Panc1 (cell line): ENCODE measurements at regions not wholly inside any gene's neighbourhood (a gene's known extent, or its start where the extent isn't known, plus 50 kb on each side); places are given as distances from the start of the nearest gene placed in this dataset.
"Not testable (repeated sequence)": the region's sequence is repeated elsewhere in the genome, so short reads cannot be mapped to it uniquely, and the experiment has no call there.

Experiments
- ATAC-seq: fragments of 200-7000 bp; cut with Tn5 transposase; 2 replicates; pipeline ENCODE4 v1.9.1; 2020; ENCODE audit warnings: mild to moderate bottlenecking, moderate library complexity
- BruUV-seq: library from RNA; stranded (reverse); fragments of 400-500 nt; replicated peaks from 2 replicates; lab custom pipeline; 2021; lab: Mats Ljungman, UMichigan
- CTCF ChIA-PET: fragments of 300-600 bp; sonication (Branson Sonifier 250); formaldehyde crosslinking; loops from one replicate; lab custom pipeline; 2022; ENCODE audit warnings: antibody characterized with exemption; lab: Charles Lee
- POLR2A ChIA-PET: fragments of 300-600 bp; sonication (Branson Sonifier 250); formaldehyde crosslinking; loops from one replicate; lab custom pipeline; 2022; ENCODE audit warnings: antibody characterized with exemption; lab: Charles Lee
- DNase-seq: peaks from one replicate; pipeline ENCODE4 v3.0.0-alpha.2; 2010; ENCODE audit warnings: low read depth, low spot score
- H3K27ac ChIP-seq: 2 replicates; pipeline ENCODE4 v1.5.1; 2011; ENCODE audit warnings: mild to moderate bottlenecking, low read length, inconsistent platforms
- H3K27me3 ChIP-seq: fragments of 200-500 bp; sonication (Bioruptor generic); 2 replicates; pipeline ENCODE4 v1.6.0; 2014; ENCODE audit warnings: low read length, inconsistent platforms; ENCODE audit not compliant: control insufficient read depth, insufficient read depth
- H3K36me3 ChIP-seq: fragments of 200-500 bp; sonication (Bioruptor generic); 2 replicates; pipeline ENCODE4 v1.5.1; 2014; ENCODE audit warnings: inconsistent platforms, mild to moderate bottlenecking, low read length, moderate library complexity; ENCODE audit not compliant: control insufficient read depth, insufficient read depth
- H3K4me1 ChIP-seq: 2 replicates; pipeline ENCODE4 v1.5.1; 2011; ENCODE audit warnings: inconsistent platforms, mild to moderate bottlenecking, low read length, moderate library complexity; ENCODE audit not compliant: control insufficient read depth, insufficient read depth
- H3K4me3 ChIP-seq, 2 experiments: 2 replicates each; pipeline ENCODE4 v1.5.1; 2011 to 2012; ENCODE audit warnings: low read depth in 2 of 2, low read length in 2 of 2, mild to moderate bottlenecking in 2 of 2, inconsistent platforms in 1 of 2, moderate library complexity in 1 of 2
- H3K9me3 ChIP-seq: fragments of 200-500 bp; sonication (Bioruptor generic); 2 replicates; pipeline ENCODE4 v1.5.1; 2014; ENCODE audit warnings: low read depth, mild to moderate bottlenecking, inconsistent platforms, low read length, moderate library complexity; ENCODE audit not compliant: control insufficient read depth, insufficient read depth
- POLR2AphosphoS5 ChIP-seq: IDR thresholded peaks from 2 replicates; pipeline ENCODE4 v1.6.1; 2012; ENCODE audit warnings: mild to moderate bottlenecking, low read depth, low read length, moderate library complexity
- SIN3A ChIP-seq: IDR thresholded peaks from 2 replicates; pipeline ENCODE4 v1.6.1; 2012; ENCODE audit warnings: low read depth, mild to moderate bottlenecking, low read length, moderate library complexity, borderline replicate concordance; ENCODE audit not compliant: insufficient read depth
- TCF7L2 ChIP-seq: IDR thresholded peaks from 2 replicates; pipeline ENCODE4 v1.6.1; 2011; ENCODE audit warnings: mild to moderate bottlenecking, low read depth, low read length, inconsistent platforms
- in situ Hi-C: cut with HindIII; loops from 2 replicates; pipeline ENCODE4 v1.10.0; 2016; ENCODE audit warnings: low sequenced_read_pairs, low pct_unique_long_range_greater_than_20kb
- intact Hi-C: fragments of 100-400 bp; cut with micrococcal nuclease; formaldehyde crosslinking; loops from one replicate; pipeline ENCODE4 v1.10.0; 2022; ENCODE audit not compliant: unreplicated experiment
- TF ChIP-seq, protein P1 (sequence below): fragments of 450-650 bp; IDR thresholded peaks from 2 replicates; pipeline ENCODE4 v1.5.1; 2017; ENCODE audit warnings: mild to moderate bottlenecking
- TF ChIP-seq, protein P2 (sequence below), 2 experiments: IDR thresholded peaks; 2 replicates each; pipeline ENCODE4 v1.6.1; 2011 to 2012; ENCODE audit warnings: low read depth in 2 of 2, control low read depth in 1 of 2, low read length in 1 of 2, mild to moderate bottlenecking in 1 of 2, moderate library complexity in 1 of 2; ENCODE audit not compliant: insufficient read depth in 1 of 2

DNA sequence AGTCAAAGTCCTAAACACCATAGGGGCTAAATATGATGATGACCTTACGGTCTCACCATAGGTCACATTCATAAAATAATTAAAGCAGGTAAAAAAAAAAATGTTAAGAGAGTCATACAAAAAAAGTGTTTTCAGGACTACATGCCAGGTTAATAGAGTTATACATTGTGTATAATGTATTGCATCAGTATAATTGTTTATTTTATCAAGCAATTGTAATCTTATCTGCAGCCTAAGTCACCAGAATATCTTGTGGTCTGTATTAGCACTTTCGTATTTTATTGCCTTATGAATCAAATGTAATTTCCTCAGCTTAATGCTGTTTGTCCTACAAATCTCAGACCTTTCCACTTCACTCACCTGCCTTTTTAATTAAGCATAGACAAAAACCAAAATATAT lies 972.9 kb upstream of the PCDH20 start:
- TF ChIP-seq SIN3A (no peak), POLR2AphosphoS5 (no peak)
- TF ChIP-seq, protein P1, sequence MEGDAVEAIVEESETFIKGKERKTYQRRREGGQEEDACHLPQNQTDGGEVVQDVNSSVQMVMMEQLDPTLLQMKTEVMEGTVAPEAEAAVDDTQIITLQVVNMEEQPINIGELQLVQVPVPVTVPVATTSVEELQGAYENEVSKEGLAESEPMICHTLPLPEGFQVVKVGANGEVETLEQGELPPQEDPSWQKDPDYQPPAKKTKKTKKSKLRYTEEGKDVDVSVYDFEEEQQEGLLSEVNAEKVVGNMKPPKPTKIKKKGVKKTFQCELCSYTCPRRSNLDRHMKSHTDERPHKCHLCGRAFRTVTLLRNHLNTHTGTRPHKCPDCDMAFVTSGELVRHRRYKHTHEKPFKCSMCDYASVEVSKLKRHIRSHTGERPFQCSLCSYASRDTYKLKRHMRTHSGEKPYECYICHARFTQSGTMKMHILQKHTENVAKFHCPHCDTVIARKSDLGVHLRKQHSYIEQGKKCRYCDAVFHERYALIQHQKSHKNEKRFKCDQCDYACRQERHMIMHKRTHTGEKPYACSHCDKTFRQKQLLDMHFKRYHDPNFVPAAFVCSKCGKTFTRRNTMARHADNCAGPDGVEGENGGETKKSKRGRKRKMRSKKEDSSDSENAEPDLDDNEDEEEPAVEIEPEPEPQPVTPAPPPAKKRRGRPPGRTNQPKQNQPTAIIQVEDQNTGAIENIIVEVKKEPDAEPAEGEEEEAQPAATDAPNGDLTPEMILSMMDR = no peak
- TF ChIP-seq, protein P2, sequence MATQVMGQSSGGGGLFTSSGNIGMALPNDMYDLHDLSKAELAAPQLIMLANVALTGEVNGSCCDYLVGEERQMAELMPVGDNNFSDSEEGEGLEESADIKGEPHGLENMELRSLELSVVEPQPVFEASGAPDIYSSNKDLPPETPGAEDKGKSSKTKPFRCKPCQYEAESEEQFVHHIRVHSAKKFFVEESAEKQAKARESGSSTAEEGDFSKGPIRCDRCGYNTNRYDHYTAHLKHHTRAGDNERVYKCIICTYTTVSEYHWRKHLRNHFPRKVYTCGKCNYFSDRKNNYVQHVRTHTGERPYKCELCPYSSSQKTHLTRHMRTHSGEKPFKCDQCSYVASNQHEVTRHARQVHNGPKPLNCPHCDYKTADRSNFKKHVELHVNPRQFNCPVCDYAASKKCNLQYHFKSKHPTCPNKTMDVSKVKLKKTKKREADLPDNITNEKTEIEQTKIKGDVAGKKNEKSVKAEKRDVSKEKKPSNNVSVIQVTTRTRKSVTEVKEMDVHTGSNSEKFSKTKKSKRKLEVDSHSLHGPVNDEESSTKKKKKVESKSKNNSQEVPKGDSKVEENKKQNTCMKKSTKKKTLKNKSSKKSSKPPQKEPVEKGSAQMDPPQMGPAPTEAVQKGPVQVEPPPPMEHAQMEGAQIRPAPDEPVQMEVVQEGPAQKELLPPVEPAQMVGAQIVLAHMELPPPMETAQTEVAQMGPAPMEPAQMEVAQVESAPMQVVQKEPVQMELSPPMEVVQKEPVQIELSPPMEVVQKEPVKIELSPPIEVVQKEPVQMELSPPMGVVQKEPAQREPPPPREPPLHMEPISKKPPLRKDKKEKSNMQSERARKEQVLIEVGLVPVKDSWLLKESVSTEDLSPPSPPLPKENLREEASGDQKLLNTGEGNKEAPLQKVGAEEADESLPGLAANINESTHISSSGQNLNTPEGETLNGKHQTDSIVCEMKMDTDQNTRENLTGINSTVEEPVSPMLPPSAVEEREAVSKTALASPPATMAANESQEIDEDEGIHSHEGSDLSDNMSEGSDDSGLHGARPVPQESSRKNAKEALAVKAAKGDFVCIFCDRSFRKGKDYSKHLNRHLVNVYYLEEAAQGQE (IDR thresholded peaks at IDR 0.05; ENCODE audit: insufficient read depth in 1 of 2, low read depth in 2 of 2, low read length in 1 of 2) = no peak
- BruUV-seq = no TSS peak
- H3K36me3 ChIP-seq = no peaks in the 10 kb centered on the region; the same call in 1 of the 2 replicates
- intact Hi-C loops = no loop called here
- H3K27ac ChIP-seq = no peak overlapping the region
- in situ Hi-C loops = no loop called here
- H3K9me3 ChIP-seq = no peaks in the 10 kb centered on the region
- no peak for DNase-seq
- ChIA-PET POLR2A (no interaction called here), CTCF (no interaction called here)
- no peaks in the 10 kb centered on the region for H3K4me1 ChIP-seq
- ATAC-seq = no peak
- no peaks in the 10 kb centered on the region for H3K27me3 ChIP-seq
- no peak overlapping the region for H3K4me3 ChIP-seq

DNA sequence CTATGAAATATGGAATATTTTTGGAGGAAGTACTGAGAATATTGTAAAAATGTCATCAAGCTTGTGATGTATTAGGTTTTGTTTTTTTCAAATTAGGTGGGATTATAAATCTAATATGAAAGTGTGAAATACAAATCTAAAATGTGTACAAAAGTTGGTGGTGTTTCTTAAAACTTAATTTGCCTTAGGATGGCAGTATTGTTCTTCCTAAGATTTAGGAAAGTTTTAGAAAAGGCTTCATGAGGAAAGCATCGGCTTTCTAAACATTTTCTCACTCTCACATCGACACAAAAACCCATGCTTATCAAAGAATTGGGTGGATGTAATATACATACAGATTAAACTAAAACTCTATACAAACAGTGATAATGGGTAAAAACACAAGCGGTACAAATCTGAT lies 972.0 kb upstream of the PCDH20 start:
- BruUV-seq = no TSS peak
- ATAC-seq = no peak
- TF ChIP-seq, protein P1 = no peak
- TF ChIP-seq, protein P2 (IDR thresholded peaks at IDR 0.05; ENCODE audit: insufficient read depth in 1 of 2, low read depth in 2 of 2, low read length in 1 of 2) = no peak
- TF ChIP-seq SIN3A = no peak
- no peak for TF ChIP-seq POLR2AphosphoS5
- no peak for TF ChIP-seq TCF7L2
- Histone ChIP-seq H3K4me1 (no peaks in the 10 kb centered on the region), H3K27ac (no peak overlapping the region), H3K27me3 (no peaks in the 10 kb centered on the region), H3K4me3 (no peak overlapping the region), H3K9me3 (no peaks in the 10 kb centered on the region), H3K36me3 (no peaks in the 10 kb centered on the region; the same call in 1 of the 2 replicates)
- intact Hi-C loops (no loop called here), in situ Hi-C loops (no loop called here)
- no peak for DNase-seq
- POLR2A ChIA-PET = no interaction called here
- CTCF ChIA-PET = no interaction called here

DNA sequence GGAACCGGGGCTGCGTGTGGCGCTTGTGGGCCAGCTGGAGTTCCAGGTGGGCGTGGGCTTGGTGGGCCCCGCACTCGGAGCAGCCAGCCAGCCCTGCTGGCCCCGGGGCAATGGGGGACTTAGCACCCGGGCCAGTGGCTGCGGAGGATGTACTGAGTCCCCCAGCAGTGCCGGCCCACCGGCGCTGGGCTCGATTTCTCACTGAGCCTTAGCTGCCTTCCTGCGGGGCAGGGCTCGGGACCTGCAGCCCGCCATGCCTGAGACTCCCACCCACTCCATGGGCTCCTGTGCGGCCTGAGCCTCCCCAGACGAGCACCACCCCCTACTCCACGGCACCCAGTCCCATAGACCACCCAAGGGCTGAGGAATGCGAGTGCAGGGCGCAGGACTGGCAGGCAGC lies 963.6 kb upstream of the PCDH20 start:
- POLR2A ChIA-PET, H3K4me1 ChIP-seq, CTCF ChIA-PET, ATAC-seq, BruUV-seq, in situ Hi-C loops, H3K36me3 ChIP-seq, H3K4me3 ChIP-seq, DNase-seq, H3K9me3 ChIP-seq, H3K27ac ChIP-seq, H3K27me3 ChIP-seq, intact Hi-C loops: not testable (repeated sequence)
